SU-DHL-6 (cell line): ENCODE measurements at regions not wholly inside any gene's neighbourhood (a gene's known extent, or its start where the extent isn't known, plus 50 kb on each side); places are given as distances from the start of the nearest gene placed in this dataset.

ENCODE experiments used
- H2AFZ ChIP-seq: fragments of 200-600 bp; sonication (generic); 2 replicates; pipeline ENCODE4 v1.6.1; 2014; ENCODE audit warnings: low read depth, mild to moderate bottlenecking, moderate library complexity, mixed read lengths, antibody characterized with exemption, low read length; ENCODE audit not compliant: severe bottlenecking
- H3F3A ChIP-seq: fragments of 200-600 bp; shearing (Covaris generic); 2 replicates; pipeline ENCODE4 v1.6.0; 2016; ENCODE audit warnings: antibody characterized with exemption, mild to moderate bottlenecking; ENCODE audit not compliant: insufficient read depth
- H3K27ac ChIP-seq: fragments of 200-600 bp; sonication (generic); 2 replicates; pipeline ENCODE4 v1.5.1; 2016; ENCODE audit warnings: low read depth, mild to moderate bottlenecking, low read length, moderate library complexity, mixed read lengths
- H3K27me3 ChIP-seq: fragments of 200-600 bp; sonication (generic), shearing (Covaris generic); 2 replicates; pipeline ENCODE4 v1.6.0; 2014; ENCODE audit warnings: mild to moderate bottlenecking, low read length
- H3K36me3 ChIP-seq: fragments of 200-600 bp; sonication (generic); 2 replicates; pipeline ENCODE4 v1.6.1; 2014; ENCODE audit warnings: mild to moderate bottlenecking, low read length, mixed read lengths
- H3K4me2 ChIP-seq: fragments of 300-600, 200-600 bp; shearing (Covaris generic), sonication (generic); 2 replicates; pipeline ENCODE4 v1.6.0; 2014; ENCODE audit warnings: low read length, low read depth, mild to moderate bottlenecking; ENCODE audit not compliant: poor library complexity, severe bottlenecking
- H3K4me3 ChIP-seq: fragments of 200-600 bp; sonication (generic); 2 replicates; pipeline ENCODE4 v1.5.1; 2014; ENCODE audit warnings: antibody characterized with exemption, low read length, mild to moderate bottlenecking, mixed read lengths; ENCODE audit not compliant: insufficient read depth, poor library complexity, severe bottlenecking
- H3K79me2 ChIP-seq: fragments of 200-600 bp; sonication (generic); 2 replicates; pipeline ENCODE4 v1.6.1; 2014; ENCODE audit warnings: mild to moderate bottlenecking, low read length, moderate library complexity; ENCODE audit not compliant: insufficient read depth
- H3K9ac ChIP-seq: fragments of 200-600 bp; sonication (generic); 2 replicates; pipeline ENCODE4 v1.7.0; 2014; ENCODE audit warnings: mild to moderate bottlenecking, low read length
- H3K9me2 ChIP-seq: fragments of 200-600 bp; sonication (generic); replicated peaks from 2 replicates; pipeline ENCODE4 v1.6.1; 2014; ENCODE audit warnings: low read length; ENCODE audit not compliant: insufficient read depth
- H3K9me3 ChIP-seq: fragments of 200-600 bp; sonication (generic); 2 replicates; pipeline ENCODE4 v1.6.1; 2014; ENCODE audit warnings: low read length, mixed read lengths; ENCODE audit not compliant: insufficient read depth
- H4K20me1 ChIP-seq: fragments of 200-600 bp; sonication (generic); 2 replicates; pipeline ENCODE4 v1.6.1; 2014; ENCODE audit warnings: low read depth, mild to moderate bottlenecking, antibody characterized with exemption, low read length, moderate library complexity, mixed read lengths
- CTCF ChIP-seq: fragments of 200-600 bp; sonication (generic); IDR thresholded peaks from one replicate; pipeline ENCODE4 v1.5.1; 2017; ENCODE audit warnings: antibody characterized with exemption, mild to moderate bottlenecking, low read length, moderate library complexity; ENCODE audit not compliant: insufficient read depth, poor library complexity, severe bottlenecking
- EZH2phosphoT487 ChIP-seq: fragments of 200-600 bp; sonication (generic), shearing (Covaris generic); conservative IDR thresholded peaks from 2 replicates; pipeline ENCODE4 v1.6.1; 2018; ENCODE audit warnings: mild to moderate bottlenecking, antibody characterized with exemption, low read length, moderate library complexity, mixed read lengths

- Histone ChIP-seq H4K20me1 (no peaks in the 10 kb centered on the region), H3K79me2 (no peaks in the 10 kb centered on the region), H3K4me3 (no peak overlapping the region), H3K36me3 (no peaks in the 10 kb centered on the region), H3K27ac (no peak overlapping the region), H3F3A (no peaks in the 10 kb centered on the region), H3K9ac (no peak overlapping the region), H3K27me3 (no peaks in the 10 kb centered on the region), H3K9me2 (no peaks in the 10 kb centered on the region), H3K4me2 (no peak overlapping the region), H2AFZ (no peak overlapping the region), H3K9me3 (no peaks in the 10 kb centered on the region)
- TF ChIP-seq CTCF (no peak), EZH2phosphoT487 (no peak)
Observed at GRCh38 chr1:55937840-55938375, 641.5 kb downstream of the PLPP3 start.

- no peak overlapping the region for H2AFZ ChIP-seq
- H3K9me3 ChIP-seq: no peaks in the 10 kb centered on the region; the same call in 1 of the 2 replicates
- H3K27me3 ChIP-seq: no peaks in the 10 kb centered on the region
- no peak overlapping the region for H3K9ac ChIP-seq
- H3K27ac ChIP-seq: no peak overlapping the region
- no peak overlapping the region for H3K4me2 ChIP-seq
- no peaks in the 10 kb centered on the region for H3K36me3 ChIP-seq
- H3K4me3 ChIP-seq: no peak overlapping the region
- no peaks in the 10 kb centered on the region for H3F3A ChIP-seq
- H3K9me2 ChIP-seq: no peaks in the 10 kb centered on the region
- TF ChIP-seq CTCF (no peak), EZH2phosphoT487 (no peak)
- H4K20me1 ChIP-seq: no peaks in the 10 kb centered on the region
- no peaks in the 10 kb centered on the region for H3K79me2 ChIP-seq
Observed at GRCh38 chr1:55935236-55935635, 644.1 kb downstream of the PLPP3 start.

- H3K27ac ChIP-seq: no peak overlapping the region
- no peaks in the 10 kb centered on the region for H3K36me3 ChIP-seq
- no peaks in the 10 kb centered on the region for H3K9me2 ChIP-seq
- TF ChIP-seq EZH2phosphoT487 (no peak), CTCF (no peak)
- H3K79me2 ChIP-seq: no peaks in the 10 kb centered on the region
- no peak overlapping the region for H2AFZ ChIP-seq
- no peaks in the 10 kb centered on the region for H4K20me1 ChIP-seq
- no peak overlapping the region for H3K4me3 ChIP-seq
- no peaks in the 10 kb centered on the region; the same call in 1 of the 2 replicates for H3K9me3 ChIP-seq
- H3K9ac ChIP-seq: no peak overlapping the region
- no peaks in the 10 kb centered on the region for H3F3A ChIP-seq
- no peak overlapping the region for H3K4me2 ChIP-seq
- no peaks in the 10 kb centered on the region for H3K27me3 ChIP-seq
Observed at GRCh38 chr1:55932402-55932801, 647.0 kb downstream of the PLPP3 start.
